Kidney (tissue), 13 donors: ENCODE measurements at regions not wholly inside any gene's neighbourhood (a gene's known extent, or its start where the extent isn't known, plus 50 kb on each side); places are given as distances from the start of the nearest gene placed in this dataset.

ENCODE experiments used
- DNase-seq, 5 donors: peaks; one replicate each; pipeline ENCODE4 v3.0.0-alpha.2; 2013 to 2020
- FAIRE-seq: peaks from 2 replicates; lab custom pipeline; 2012; peaks lifted over from hg19 to GRCh38; lab: Jason Lieb, UNC
- H3K27ac ChIP-seq, 2 donors: one replicate each; pipeline ENCODE4 v1.7.0; 2013; ENCODE audit warnings: low read depth in 2 of 2, low read length in 2 of 2, inconsistent platforms in 1 of 2
- H3K27me3 ChIP-seq: one replicate; pipeline ENCODE4 v1.7.1; 2013; ENCODE audit warnings: low read length, inconsistent platforms; ENCODE audit not compliant: control insufficient read depth, insufficient read depth
- H3K36me3 ChIP-seq, 3 donors: one replicate each; pipeline versions ENCODE4 v1.7.0 to v1.7.1; 2013; ENCODE audit warnings: low read length in 3 of 3, control low read depth in 1 of 3, inconsistent platforms in 1 of 3; ENCODE audit not compliant: insufficient read depth in 3 of 3, control insufficient read depth in 2 of 3
- H3K4me1 ChIP-seq, 3 donors: one replicate each; pipeline versions ENCODE4 v1.7.0 to v1.7.1; 2013; ENCODE audit warnings: low read length in 3 of 3, inconsistent platforms in 1 of 3, low read depth in 1 of 3; ENCODE audit not compliant: control insufficient read depth in 2 of 3, insufficient read depth in 2 of 3
- H3K4me3 ChIP-seq, 3 donors: one replicate each; pipeline versions ENCODE4 v1.7.0 to v1.8.1; 2013; ENCODE audit warnings: low read length in 3 of 3, control low read depth in 1 of 3, inconsistent platforms in 1 of 3
- H3K9ac ChIP-seq, 3 donors: one replicate each; pipeline versions ENCODE4 v1.7.0 to v1.7.1; 2013; ENCODE audit warnings: low read length in 3 of 3, control low read depth in 1 of 3, inconsistent platforms in 1 of 3
- H3K9me3 ChIP-seq, 3 donors: one replicate each; pipeline versions ENCODE4 v1.7.0 to v1.7.1; 2013; ENCODE audit warnings: low read length in 3 of 3, control low read depth in 1 of 3, inconsistent platforms in 1 of 3; ENCODE audit not compliant: control insufficient read depth in 2 of 3, insufficient read depth in 1 of 3
- intact Hi-C: fragments of 100-400 bp; cut with DNase I; formaldehyde crosslinking; loops from one replicate; pipeline ENCODE4 v1.11.1; 2022
- TF ChIP-seq, protein P1 (sequence below): IDR thresholded peaks from 3 replicates; pipeline ENCODE4 v1.5.1; 2012; ENCODE audit warnings: mild to moderate bottlenecking, moderate library complexity, borderline replicate concordance; ENCODE audit not compliant: insufficient read depth; ENCODE audit errors: extremely low read depth
- donor health status: control.
- donor health status: control.
- donor health status: control.
- donor health status: control.
- donor health status: control.
- donor health status: DM: yes; HTN: yes; CAD: no.
- donor health status: Normal renal cell carcinoma (clear cell type).

DNA sequence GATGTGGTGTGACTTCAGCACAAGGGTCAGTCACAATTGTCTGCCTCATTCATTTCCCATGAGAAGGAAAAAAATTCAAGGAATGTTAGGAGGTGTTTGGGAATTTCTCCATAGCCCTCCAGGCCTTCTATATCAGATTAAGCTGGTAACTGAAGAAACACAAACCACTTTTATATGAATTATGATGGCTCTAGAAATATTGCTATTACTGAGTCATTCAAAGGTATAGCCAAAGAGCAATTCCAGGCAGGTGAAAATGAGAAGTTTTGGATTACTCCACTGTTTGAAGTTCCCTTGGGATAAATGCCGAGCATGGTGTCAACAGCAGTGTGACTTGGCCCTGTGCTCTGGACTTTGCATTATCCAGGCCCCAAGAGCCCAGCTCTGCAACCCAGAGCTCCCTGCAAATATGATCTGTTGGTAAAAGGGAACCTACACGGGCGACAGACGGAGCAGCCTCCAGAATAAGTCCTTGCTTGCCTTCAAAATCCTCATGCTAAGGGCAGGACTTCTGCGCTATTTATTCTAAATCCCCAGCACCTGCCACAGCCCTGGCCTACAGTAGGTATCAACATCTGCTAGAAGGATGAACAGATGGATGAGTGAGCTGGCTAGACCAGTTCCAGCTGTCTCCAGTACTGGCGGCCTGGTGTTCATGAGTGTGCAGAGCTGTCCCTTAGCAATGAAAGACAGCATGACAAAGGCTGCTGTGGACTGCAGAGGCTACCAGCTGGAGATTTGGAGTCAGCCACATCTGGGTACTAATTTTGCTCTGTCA lies 67.5 kb upstream of the ZBED5 start:
- H3K36me3 ChIP-seq = no peaks in the 10 kb centered on the region
- H3K4me3 ChIP-seq = no peak overlapping the region
- intact Hi-C loops = no loop called here
- no peaks in the 10 kb centered on the region for H3K9me3 ChIP-seq
- H3K9ac ChIP-seq = no peak overlapping the region
- DNase-seq (no peak), FAIRE-seq (no peak)
- H3K27me3 ChIP-seq = no peaks in the 10 kb centered on the region
- TF ChIP-seq, protein P1, sequence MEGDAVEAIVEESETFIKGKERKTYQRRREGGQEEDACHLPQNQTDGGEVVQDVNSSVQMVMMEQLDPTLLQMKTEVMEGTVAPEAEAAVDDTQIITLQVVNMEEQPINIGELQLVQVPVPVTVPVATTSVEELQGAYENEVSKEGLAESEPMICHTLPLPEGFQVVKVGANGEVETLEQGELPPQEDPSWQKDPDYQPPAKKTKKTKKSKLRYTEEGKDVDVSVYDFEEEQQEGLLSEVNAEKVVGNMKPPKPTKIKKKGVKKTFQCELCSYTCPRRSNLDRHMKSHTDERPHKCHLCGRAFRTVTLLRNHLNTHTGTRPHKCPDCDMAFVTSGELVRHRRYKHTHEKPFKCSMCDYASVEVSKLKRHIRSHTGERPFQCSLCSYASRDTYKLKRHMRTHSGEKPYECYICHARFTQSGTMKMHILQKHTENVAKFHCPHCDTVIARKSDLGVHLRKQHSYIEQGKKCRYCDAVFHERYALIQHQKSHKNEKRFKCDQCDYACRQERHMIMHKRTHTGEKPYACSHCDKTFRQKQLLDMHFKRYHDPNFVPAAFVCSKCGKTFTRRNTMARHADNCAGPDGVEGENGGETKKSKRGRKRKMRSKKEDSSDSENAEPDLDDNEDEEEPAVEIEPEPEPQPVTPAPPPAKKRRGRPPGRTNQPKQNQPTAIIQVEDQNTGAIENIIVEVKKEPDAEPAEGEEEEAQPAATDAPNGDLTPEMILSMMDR = no peak
- peaks cover 0 to 2% (median 0%) of the 10 kb centered on the region in 3 donors for H3K4me1 ChIP-seq
- no peak overlapping the region for H3K27ac ChIP-seq

DNA sequence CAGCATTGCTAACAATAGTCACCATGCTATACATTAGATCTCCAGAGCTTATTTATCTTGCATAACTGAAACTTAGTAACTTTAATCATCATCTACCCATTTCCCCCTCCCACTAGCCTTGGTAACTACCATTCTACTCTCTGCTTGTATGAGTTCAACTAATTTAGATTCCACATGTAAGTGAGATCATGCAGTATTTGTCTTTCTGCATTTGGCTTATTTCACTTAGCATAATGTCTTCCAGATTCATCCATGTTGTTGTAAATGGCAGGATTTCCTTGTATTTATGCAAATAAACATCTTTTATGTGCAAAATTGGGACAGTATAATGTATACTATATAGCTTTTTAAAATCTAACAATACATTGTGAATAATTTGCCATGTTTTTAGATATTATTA lies 66.0 kb upstream of the ZBED5 start:
- peaks cover 0 to 2% (median 0%) of the 10 kb centered on the region in 3 donors for H3K4me1 ChIP-seq
- no peak overlapping the region for H3K27ac ChIP-seq
- H3K27me3 ChIP-seq = no peaks in the 10 kb centered on the region
- TF ChIP-seq, protein P1 = no peak
- H3K4me3 ChIP-seq = no peak overlapping the region
- intact Hi-C loops = no loop called here
- H3K9ac ChIP-seq = no peak overlapping the region
- FAIRE-seq (no peak), DNase-seq (no peak)
- no peaks in the 10 kb centered on the region for H3K36me3 ChIP-seq
- H3K9me3 ChIP-seq = no peaks in the 10 kb centered on the region

DNA sequence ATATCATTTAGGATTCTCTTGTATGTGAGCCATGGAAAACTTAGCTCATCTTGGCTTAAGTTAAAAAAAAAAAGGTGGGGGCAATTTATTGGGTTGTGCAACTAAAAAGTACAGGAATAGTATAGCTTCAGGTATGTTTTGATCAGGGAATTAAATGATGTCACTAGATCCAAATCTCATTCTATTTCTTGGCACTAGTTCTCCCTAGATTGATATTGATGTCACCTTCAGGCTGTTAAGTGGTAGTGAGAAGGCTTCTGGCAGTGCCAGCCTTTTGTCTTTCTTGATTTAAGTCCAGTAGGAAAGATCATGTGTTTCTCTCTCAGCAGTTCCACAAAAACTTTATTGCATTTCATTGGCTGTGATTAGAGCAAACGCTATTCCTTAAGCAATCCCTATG lies 65.0 kb upstream of the ZBED5 start:
- Histone ChIP-seq H3K36me3 (no peaks in the 10 kb centered on the region), H3K27me3 (no peaks in the 10 kb centered on the region)

More for the DNA sequence above, 65.0 kb upstream of the ZBED5 start:
- no peak for FAIRE-seq
- intact Hi-C loops = no loop called here
- Histone ChIP-seq H3K9ac (no peak overlapping the region), H3K4me1 (peaks cover 0 to 2% (median 0%) of the 10 kb centered on the region in 3 donors), H3K27ac (no peak overlapping the region), H3K4me3 (no peak overlapping the region), H3K9me3 (no peaks in the 10 kb centered on the region)
- no peak for DNase-seq
- TF ChIP-seq, protein P1 = no peak
